ENCODE measurements at regions not wholly inside any gene's neighbourhood (a gene's known extent, or its start where the extent isn't known, plus 50 kb on each side); places are given as distances from the start of the nearest gene placed in this dataset.

DNA sequence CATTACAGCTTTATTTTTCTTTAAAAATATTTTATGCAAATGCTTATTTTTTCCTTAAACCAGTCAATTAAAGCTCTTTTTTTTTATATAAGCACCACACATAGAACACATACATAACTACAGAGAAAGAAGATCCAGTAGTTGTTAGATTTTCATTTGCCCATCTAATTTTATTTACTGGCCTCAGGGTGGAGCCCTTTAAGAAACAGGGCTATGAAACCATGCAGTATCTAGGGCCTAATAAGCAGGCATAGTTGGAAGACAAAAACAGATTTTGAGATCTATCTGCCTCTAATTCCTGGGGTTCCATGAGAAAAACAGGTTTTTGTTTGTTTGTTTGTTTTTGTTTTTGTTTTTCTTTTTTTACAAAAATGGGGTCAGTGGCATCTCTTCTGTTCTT lies 120.6 kb downstream of the BCHE start:
- no peak for DNase-seq (ENCODE audit: low read depth)
- no peak overlapping the region for H3K4me3 ChIP-seq (ENCODE audit: low read length)
- TF ChIP-seq, protein P1, sequence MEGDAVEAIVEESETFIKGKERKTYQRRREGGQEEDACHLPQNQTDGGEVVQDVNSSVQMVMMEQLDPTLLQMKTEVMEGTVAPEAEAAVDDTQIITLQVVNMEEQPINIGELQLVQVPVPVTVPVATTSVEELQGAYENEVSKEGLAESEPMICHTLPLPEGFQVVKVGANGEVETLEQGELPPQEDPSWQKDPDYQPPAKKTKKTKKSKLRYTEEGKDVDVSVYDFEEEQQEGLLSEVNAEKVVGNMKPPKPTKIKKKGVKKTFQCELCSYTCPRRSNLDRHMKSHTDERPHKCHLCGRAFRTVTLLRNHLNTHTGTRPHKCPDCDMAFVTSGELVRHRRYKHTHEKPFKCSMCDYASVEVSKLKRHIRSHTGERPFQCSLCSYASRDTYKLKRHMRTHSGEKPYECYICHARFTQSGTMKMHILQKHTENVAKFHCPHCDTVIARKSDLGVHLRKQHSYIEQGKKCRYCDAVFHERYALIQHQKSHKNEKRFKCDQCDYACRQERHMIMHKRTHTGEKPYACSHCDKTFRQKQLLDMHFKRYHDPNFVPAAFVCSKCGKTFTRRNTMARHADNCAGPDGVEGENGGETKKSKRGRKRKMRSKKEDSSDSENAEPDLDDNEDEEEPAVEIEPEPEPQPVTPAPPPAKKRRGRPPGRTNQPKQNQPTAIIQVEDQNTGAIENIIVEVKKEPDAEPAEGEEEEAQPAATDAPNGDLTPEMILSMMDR (conservative IDR thresholded peaks at IDR 0.05; ENCODE audit: low read length), result no peak

DNA sequence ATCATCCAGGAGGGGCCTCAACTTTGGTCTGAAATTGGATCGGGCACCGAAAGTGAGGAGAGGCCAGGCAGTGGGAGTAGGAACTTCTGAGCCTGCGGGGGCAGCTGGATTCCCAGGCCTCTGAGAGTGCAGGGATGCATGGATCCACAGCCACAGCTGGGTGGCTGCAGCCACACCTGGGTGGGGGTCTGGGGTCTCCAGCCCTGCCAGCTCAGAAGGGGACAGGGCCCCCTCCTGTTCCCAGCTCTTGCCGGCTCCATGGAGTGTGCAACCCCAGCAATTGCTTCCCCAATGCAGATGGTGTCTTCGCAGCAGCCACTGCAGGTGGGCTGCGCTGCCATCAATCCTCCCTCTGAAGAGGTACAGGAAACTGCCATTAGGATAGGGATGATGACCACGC lies 123.7 kb downstream of the BCHE start:
- TF ChIP-seq, protein P1 (conservative IDR thresholded peaks at IDR 0.05; ENCODE audit: low read length), result no peak
- no peak for DNase-seq (ENCODE audit: low read depth)
- H3K4me3 ChIP-seq (ENCODE audit: low read length), result no peak overlapping the region

DNA sequence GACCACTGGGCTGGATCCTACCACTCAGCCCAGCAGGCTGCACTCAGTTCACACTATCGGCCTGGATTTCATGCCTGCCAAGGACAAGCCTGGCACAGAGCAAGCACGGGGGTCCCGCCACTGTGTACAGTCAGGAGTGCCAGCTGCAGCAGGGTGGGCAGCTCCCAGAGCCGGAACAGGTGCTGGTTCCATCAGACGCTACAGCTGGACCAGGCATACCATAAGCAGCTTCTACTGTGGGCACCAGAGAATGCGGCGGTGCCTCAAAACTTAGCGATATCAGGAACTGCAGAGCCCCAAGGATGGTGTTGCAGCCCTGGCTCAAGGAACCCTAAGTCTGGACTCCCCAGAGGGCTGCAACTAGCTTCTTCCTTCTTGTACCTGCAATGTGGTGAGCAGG lies 124.8 kb downstream of the BCHE start:
- TF ChIP-seq, protein P1 (conservative IDR thresholded peaks at IDR 0.05; ENCODE audit: low read length), result no peak
- no peak for DNase-seq (ENCODE audit: low read depth)
- H3K4me3 ChIP-seq (ENCODE audit: low read length), result no peak overlapping the region

DNA sequence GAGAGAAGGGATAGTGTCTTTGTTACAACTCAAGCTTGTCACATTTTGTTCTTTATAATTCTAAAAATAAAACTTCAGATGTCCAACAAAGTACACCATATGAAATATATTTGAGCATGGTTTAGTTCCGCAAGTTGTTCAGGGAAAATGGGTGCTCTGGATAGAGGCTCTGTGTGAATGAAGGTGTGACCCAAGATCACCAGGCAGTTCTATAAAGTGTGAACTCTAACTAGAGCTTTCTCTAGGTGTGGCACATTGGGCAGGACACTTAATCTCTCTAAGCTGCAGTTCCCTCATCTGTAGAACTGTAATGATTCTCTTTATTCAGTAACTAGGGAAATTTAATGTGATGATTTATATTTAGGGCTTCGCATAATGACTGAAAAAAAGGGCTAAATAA lies 139.3 kb downstream of the BCHE start:
- H3K4me3 ChIP-seq (ENCODE audit: low read length), result no peak overlapping the region
- DNase-seq (ENCODE audit: low read depth), result no peak
- TF ChIP-seq, protein P1 (conservative IDR thresholded peaks at IDR 0.05; ENCODE audit: low read length), result no peak

DNA sequence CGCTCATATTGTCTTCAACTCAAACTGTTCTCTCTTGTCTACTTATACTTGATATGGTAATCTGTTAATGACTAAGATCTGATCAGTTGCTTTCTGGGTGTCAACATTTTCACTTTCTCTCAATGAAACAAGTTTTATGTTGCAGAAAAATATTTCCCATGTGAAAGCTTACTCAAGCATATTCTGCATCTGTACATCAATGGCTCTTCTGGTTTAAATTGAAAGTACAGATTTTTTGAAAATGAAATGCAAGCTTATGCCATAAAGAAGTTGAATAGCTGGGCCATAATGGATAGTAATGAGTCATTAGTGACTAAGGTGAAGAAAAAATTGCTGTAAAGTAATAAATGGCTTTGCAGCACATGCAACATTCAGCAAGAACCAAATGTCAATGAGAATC lies 140.7 kb downstream of the BCHE start:
- DNase-seq (ENCODE audit: low read depth), result no peak
- no peak overlapping the region for H3K4me3 ChIP-seq (ENCODE audit: low read length)
- TF ChIP-seq, protein P1 (conservative IDR thresholded peaks at IDR 0.05; ENCODE audit: low read length), result no peak

DNA sequence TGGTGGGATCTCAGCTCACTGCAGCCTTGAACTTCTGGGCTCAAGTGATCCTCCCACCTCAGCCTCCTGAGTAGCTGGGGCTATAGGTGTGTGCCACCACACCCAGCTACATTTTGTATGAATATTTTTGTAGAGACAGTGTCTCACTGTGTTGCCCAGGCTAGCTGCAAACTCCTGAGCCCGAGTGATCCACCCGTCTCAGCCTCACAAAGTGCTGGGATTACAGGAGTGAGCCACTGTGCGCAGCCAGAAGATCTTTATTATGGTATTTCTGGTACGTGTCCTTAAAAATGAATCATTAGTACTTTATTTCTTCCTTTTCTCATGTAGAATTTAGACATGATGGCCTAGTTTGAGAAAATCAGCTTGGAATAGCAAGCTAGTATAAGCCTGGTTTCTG lies 153.3 kb downstream of the BCHE start:
- TF ChIP-seq, protein P1 (conservative IDR thresholded peaks at IDR 0.05; ENCODE audit: low read length), result no peak
- H3K4me3 ChIP-seq (ENCODE audit: low read length), result no peak overlapping the region
- DNase-seq (ENCODE audit: low read depth), result no peak

DNA sequence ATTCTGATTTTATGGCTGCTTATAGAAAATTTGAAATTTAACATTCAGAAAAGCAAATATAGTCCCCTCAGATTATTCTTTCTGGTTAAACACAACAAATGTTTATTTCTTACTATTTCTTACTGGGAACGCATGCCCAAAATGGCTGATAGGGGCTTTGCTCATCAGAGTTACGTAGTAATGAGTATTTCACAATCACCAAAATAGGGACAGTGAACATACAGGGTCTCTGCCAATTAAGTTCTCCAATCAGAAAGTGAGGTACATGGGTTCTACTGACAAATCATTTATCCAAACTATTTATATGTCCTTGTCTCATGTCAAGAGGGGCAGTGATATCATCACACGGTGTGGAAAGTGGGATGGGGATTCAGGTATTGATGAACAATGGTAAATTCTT lies 154.5 kb downstream of the BCHE start:
- TF ChIP-seq, protein P1 (conservative IDR thresholded peaks at IDR 0.05; ENCODE audit: low read length), result no peak
- DNase-seq (ENCODE audit: low read depth), result no peak
- no peak overlapping the region for H3K4me3 ChIP-seq (ENCODE audit: low read length)

Measured in AG10803 (cell line).